DOHH2 (cell line): ENCODE measurements at regions not wholly inside any gene's neighbourhood (a gene's known extent, or its start where the extent isn't known, plus 50 kb on each side); places are given as distances from the start of the nearest gene placed in this dataset.

ENCODE experiments used
- CTCF ChIP-seq: fragments of 200-600 bp; sonication (generic); IDR thresholded peaks from one replicate; pipeline ENCODE4 v1.5.1; 2014; ENCODE audit warnings: antibody characterized with exemption, mild to moderate bottlenecking, low read depth, low read length; ENCODE audit not compliant: poor library complexity, severe bottlenecking
- EZH2phosphoT487 ChIP-seq: fragments of 200-600 bp; sonication (generic); IDR thresholded peaks from 2 replicates; pipeline ENCODE4 v1.6.1; 2017; ENCODE audit warnings: borderline replicate concordance, mild to moderate bottlenecking, antibody characterized with exemption, low read length, moderate library complexity, mixed read lengths

DNA sequence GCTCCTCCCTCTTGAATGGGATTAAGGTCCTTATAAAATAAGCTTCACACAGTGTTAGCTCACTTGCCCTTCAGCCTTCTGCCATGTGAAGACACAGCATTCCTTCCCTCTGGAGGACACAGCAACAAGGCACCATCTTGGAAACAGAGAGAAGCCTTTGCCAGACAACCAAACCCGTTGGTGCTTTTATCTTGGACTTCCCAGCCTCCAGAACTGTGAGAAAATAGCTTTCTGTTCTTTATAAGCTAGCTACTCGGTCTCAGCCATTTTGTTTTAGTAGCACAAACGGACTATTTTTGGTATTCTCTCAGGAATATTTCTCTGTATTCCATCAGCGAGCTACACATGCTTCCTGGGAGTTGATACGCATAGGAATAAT, 58.6 kb upstream of the IRF2BP2 start:
- TF ChIP-seq CTCF: no peak
- TF ChIP-seq EZH2phosphoT487: no peak
